GM19467 (cell line): ENCODE measurements at regions not wholly inside any gene's neighbourhood (a gene's known extent, or its start where the extent isn't known, plus 50 kb on each side); places are given as distances from the start of the nearest gene placed in this dataset.
"Not testable (repeated sequence)": the region's sequence is repeated elsewhere in the genome, so short reads cannot be mapped to it uniquely, and the experiment has no call there.

Experiments used
- ATAC-seq: cut with Tn5 transposase; IDR thresholded peaks from one replicate; pipeline ENCODE4 v1.9.1; 2021; ENCODE audit warnings: mild to moderate bottlenecking, moderate library complexity; ENCODE audit not compliant: unreplicated experiment

DNA sequence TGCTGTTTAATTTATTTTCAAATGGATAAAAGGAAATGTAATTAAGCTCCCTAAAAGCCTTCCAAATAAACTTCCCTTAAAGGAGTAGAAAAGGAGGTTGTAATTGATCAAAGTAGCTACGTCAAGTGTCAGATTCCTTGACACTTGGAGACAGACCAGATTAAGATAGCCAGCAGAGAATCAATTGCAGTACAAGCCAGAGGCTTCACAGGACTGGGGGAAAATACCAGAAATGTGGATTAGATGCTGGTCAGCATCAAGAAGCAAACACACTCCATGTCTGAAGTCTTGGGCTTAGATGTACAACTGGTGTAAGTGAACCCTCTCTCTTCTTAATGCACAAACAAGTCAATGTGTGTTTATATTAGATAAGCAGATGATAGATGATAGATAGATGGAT is 184.9 kb upstream of the TAS2R1 start:
- ATAC-seq, result no peak

DNA sequence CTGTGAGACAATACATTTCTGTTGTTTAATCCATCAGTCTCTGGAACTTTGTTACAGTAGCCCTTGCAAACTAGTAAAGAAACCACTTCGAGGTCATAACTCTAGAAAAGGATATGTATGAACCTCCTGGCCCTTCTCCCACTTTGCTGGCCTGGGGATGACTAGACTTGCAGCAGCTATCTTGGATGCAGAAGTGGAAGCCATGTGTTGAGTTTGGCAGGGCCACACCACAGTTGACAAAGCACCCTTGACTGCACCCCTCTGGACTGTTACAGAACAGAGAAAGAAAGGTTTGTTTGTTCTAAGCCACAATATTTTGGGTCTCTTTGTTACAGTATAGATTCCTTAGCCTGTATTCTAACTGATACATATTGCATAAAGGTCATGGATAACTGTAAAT is 183.2 kb upstream of the TAS2R1 start:
- no peak for ATAC-seq

DNA sequence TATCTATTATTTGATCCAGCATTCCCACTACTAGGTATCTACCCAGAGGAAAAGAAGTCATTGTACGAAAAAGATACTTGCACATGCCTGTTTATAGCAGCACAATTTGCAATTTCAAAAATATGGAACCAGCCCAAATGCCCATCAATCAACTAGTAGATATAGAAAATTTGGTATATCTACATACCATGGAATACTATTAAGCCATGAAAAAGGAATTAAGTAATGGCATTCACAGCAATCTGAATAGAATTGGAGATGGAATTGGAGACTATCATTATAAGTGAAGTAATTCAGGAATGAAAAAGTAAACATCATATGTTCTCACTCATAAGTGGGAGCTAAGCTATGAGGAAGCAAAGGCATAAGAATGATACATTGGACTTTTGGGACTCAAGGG is 177.2 kb upstream of the TAS2R1 start:
- ATAC-seq, result not testable (repeated sequence)

DNA sequence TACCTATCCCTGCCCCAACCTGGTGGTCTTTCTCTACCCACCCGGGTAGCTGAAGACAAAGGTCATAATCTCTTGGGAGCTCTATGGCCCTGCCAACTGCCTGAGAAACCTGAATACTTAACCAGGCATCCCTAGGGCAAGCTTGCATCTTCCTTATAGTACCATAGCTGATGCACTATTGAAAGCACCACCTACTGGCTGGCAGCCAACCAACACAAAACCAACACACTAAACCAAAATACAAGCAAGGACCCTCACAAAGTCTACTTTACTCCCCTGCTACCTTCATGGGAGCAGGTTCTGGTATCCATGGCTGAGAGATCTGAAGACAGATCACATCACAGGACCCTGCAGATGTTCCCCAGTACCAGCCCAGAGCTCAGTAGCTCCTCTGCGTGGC is 171.8 kb upstream of the TAS2R1 start:
- ATAC-seq, result no peak

DNA sequence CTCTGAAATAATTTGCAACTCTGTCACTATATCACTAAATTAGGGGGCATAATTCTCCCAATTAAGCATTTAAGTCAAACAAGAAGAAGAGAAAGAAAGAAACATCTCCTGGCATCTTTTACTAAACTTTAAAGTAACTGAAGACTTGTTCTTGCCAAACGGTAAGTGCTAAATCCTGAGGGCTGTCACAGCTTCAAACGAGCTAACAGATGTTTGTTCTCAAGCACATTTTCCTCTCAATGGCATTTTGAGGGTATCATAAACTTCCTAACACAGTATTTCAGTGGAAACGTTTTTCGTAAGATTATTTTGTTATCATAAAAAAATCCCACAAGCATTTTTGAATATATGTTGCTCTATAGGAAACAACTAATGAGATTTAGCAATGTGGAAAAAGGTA is 169.5 kb upstream of the TAS2R1 start:
- no peak for ATAC-seq

DNA sequence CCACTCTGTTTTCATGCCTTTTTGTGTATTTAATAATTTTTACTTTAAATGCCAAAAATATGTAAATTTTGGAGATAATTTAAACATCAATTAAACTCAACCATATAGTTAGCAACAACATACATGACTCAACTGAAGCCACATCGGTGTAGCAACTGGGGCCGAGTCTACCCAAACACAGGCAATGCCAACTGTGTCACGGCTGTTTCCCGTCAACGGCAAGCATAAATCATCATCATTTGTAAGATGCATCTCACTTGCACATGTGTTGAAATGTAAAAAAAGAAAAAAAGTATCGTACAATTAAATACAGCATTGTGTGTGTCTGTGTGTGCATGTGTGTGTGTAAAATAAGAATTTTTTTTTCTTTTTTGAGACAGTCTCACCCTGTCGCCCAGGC is 160.1 kb upstream of the TAS2R1 start:
- no peak for ATAC-seq

DNA sequence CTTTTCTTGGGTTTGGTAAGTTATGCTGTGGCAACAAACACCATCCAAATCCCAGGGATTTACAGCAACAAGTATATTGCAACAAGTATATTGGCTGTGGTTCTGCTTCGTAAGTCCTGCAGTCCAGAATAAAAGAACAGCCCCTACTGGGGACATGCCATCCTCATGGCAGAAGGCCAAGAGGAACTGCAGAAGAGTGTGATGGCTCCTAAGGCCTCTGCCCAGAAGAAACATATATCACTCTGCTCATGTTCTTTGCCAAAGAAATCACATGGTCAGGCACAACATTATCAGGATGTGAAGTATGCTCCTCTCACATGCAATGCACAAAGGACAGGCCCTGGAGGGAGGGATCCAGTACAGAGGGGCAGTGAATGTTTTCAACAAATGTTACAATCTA is 159.6 kb upstream of the TAS2R1 start:
- no peak for ATAC-seq

DNA sequence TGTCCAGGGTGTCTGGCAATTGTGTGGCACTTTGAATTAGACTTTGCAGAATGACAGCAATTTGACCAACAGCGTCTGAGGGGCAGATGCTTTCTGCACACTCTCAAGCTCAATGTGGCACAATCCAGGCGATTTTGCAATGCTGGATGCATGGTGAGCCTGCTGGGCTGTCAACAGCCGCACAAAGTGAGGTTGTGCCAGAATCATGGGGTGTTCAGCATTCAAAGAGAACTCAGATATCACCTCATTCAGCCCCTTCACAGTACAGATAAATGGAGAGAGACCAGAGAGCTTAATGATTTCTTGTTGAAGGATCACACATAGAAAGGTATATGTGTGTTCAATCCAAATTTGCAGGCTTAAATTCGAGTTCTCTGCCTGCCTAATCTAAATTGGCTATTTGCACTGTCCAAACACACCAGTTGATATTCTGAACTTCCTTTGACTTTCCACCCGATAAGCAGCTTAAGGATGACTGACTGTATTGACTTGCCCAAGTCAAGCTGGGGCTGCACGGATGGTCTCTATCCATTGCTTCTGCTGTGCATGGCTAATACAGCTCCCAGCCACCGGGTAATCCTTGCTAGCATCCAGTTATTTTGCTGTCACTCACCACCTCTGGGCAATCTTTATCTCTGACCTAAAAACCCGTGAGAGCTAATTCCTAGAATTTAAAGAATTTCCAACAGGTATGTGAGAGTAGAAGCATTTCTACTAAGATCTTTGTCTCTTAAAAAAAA is 157.9 kb upstream of the TAS2R1 start:
- no peak for ATAC-seq

DNA sequence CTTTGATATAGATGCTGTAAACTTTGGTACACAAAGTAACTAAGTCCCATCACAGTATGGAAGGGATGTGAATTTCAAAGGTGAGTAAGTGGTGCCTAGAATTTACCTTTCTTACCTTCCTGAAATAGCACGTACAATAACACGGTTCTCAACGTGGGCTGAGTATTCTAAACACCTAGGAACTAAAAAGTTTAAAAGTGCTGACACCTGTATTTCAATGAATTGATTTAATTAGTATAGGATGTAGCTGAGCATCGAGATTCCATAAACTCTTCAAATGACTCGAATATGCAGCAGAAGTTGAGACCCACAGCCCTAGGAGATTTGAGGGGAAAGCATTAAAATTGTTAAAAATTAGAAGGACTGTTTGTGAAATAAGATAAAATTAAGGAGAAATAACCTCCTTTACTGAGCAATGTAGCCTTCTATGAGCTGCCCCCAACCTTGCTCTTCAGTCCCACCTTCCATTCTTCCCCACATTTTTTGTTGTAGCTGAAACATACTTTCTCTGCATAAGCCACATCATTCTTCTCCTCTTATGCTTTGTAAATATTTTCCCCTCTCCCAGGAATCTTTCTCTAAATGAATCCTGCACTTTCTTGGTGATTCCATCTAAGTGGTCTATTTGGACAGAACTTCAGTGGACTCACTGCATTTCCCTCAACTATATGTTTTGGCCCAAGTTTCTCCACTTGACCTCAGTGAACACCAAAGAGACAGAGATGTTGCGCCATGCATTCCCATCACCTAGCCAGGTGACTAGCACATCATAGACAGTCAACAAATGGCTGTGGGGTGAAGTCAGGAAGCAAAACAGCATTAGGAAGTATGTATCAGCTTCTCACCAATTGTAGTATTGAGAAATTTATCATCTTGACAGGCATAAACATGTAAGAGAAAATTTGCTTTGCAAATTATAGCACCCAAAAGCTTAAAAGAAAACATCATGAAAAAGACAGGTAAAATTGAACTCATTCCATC is 156.5 kb upstream of the TAS2R1 start:
- no peak for ATAC-seq

DNA sequence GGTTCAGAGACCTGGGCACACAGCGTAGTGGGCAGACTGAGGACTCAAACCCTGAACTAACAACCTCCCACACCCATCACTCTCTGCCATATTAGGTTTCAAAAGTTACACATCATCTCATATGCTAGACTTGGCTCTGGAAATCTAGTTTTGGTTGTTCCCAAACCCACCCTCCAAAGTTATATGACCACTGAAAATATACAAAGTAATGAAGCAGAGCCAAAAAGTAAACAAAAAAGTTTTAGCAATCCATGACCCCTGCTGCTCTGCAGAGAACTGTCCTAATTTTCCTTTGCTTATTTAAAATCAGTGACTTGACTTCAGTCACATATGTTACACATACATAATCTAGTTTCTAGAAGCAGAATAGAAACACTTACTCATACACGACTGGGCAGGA is 155.6 kb upstream of the TAS2R1 start:
- no peak for ATAC-seq

DNA sequence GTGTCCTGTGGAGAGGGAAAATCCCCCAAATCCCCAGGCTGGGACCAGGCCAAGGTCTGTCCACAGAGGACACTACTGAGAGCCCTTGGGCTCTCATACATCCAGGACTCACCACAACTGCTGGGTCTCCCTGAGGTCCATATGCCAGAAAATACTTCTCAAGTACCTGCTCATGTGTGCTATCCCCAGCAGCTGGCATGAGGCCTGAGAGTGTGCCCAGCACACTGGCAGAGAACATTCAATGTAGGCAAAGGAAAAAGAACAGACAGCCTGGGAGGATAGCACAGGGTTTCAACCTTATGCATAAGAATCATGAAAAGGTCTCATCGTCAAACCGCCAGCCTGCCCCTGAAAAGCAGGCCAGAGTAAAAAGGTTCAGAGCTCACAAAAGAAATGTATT is 154.1 kb upstream of the TAS2R1 start:
- ATAC-seq, result no peak

DNA sequence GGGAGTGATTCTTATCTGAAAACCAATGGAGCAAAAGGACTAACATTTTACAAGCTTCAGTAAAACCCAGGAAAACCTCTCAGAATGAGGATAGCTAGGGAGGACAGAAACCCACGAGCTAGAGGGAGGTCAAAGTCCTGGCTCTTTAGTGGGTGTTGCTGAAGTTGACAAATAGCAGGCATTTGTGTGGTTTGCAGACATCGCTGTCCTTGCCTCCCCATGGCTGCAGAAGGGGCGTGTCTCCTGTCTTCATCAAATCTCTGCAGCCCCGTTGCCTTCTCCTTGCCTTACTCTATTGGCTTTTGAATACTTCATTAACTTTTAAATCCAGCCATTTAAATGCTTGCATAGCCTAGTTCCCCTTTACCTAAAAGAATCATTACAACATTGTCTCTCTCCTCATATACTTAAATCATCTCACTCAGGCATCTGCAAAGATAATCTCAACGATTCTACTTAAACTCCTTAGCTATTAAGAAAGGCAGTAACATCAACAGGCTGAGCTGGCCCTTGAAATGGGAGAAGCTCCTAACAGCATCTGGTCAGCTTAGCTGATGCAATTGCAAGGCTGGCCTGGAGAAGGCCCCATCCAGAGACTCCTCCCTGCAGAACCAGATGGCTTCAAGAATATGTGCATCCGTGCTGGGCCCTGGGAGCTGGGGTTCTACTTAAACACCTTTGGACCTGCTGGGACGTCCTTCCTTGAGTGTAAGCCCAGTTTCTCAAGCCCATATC is 152.8 kb upstream of the TAS2R1 start:
- ATAC-seq, result no peak

DNA sequence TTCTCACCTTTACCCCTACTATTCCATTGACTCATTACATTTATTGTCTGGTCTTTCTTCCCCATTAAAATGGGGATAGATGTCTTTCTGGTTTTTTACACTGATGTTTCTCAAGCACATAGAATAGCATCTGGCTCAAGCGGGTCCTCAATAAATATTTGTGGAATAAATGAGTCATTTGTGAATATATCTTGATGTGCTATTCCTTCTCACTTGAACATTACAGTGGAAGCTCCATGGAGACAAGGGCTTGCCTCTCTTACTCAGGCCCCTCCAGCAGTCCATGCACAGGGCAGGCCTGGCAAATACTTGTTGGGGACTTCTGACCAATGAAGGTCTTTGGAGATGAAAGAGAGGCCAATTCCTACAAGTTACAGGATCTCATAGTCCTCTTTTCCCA is 151.7 kb upstream of the TAS2R1 start:
- ATAC-seq, result no peak

DNA sequence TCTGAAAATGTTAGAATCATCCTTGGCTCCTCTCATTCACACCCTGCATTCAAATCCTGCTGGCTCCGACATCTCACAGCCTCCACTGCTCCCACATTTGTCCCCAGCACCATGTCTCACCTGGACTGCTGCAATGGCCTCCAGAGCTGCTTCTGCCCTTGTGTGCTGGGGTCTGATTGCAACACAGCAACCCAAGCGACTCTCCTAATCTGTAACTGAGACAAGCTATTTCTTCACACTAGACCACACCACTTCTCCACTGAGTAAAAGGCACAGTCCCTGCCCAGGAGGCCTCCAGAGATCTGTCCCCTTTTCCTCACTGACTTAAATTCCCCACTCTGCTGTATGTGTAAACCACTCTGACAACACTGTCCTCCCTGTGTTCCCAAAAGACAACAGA is 151.1 kb upstream of the TAS2R1 start:
- ATAC-seq, result no peak

DNA sequence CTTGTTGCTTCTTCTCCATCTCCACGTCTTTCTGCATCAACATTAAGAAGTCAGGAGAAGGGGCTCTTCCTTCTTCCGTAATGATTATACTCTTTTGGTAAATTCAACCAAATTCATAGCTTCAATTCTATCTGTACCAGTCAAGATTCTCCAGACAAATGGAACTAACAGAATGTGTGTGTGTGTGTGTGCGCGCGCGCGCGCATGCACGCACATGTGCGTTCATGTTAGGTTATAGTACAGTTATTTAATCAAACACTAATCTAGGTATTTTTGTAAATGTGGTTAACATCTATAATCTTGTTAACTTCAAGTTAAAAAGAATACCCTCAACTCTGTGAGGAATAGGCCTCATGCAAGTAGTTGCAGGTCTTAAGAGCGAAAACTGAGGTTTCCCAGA is 150.3 kb upstream of the TAS2R1 start:
- ATAC-seq, result no peak

DNA sequence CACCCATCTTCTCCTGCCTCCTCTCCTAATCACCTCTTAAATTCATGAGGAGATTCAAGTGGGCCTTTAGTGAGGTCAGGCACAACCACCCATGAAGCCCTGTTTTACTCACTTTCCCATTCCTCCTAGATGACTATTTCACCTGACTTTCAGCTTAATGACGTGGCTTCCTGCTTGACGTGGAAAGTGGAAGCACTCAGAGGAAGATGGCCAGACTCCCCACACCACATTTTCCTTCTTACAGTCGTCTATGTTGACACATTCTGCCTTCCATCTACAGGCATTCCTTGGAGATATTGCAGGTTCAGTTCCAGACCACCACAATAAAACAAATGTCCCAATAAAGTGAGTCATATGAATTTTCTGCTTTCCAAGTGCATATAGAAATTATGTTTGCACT is 146.4 kb upstream of the TAS2R1 start:
- no peak for ATAC-seq

DNA sequence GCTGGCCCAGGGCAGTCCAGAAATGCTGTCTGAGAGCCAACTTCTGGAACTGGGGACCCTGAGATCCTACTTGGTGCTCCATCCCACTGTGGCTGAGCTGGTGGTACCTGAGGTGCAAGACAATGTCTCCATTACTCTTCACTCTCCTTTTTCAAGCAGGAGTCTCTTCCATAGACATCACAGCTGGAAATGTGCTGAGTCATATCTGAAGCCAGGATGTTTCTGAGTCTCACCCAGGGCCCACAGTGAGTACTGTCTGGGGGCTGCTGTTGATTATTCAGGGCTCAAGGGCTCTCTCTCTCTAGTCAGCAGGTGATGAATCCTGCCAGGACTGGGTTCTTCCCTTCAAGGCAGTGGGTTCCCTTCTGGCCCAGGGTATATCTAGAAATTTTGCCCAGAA is 145.2 kb upstream of the TAS2R1 start:
- no peak for ATAC-seq

DNA sequence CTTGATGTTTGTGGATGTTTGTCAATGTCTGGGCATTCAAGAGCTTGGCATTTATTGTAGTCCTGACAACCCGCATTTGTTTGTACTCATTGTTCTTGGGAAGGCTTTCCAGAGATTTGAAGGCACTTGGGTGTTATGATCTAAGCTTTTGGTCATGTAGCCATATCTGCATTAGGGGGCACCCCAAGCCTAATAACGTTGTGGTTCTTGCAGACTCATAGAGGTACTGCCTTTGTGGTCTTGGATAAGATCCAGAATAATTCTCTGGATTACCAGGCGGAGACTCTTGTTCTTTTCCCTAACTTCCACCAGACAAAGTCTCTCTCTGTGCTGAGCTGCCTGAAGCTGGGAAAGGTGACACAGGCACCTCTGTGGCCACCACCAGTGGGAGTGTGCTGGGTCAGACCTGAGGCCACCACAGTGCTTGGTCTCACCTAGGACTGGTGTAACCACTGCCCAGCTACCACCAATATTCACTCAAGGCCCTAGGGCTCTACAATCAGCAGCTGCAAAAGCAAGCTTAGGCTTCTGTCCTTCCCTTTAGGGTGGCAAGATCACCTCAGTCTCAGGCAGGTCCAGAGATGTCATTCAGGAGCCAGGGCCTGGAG is 144.4 kb upstream of the TAS2R1 start:
- no peak for ATAC-seq

DNA sequence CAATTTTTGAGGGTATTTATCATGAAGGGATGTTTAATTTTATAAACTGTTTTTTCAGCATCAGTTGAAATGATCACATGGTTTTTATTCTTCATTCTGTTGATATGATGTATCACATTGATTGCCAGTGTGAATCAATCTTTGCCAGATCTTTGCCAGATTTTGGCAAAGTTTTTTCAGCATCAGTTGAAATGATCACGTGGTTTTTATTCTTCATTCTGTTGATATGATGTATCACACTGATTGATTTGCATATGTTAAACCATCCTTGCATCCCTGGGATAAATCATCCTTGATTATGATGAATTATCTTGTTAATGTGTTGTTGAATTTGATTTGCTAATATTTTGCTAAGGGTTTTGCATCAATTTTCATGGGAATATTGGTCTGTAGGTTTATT is 140.9 kb upstream of the TAS2R1 start:
- ATAC-seq, result no peak

DNA sequence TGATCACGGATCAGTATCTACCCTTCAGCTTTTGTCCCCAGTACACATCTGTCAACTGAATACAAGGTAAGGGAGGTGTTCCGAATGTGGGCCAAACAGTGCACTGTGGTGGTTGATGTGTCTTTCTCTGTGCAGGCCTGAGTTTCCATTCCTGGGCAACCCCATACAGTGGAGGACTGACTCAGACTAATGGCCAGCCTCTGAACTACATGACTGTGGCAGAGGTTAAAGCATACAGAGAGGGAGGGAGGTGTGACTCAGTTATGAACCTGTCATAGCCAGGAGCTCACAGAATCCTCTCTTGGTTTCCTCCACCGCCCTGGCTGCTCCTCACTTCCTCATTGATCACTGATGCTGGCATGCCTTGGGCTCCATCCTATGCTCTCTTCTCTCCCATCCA is 136.4 kb upstream of the TAS2R1 start:
- ATAC-seq, result no peak
